Osteocyte (in vitro differentiated cells): ENCODE measurements at regions not wholly inside any gene's neighbourhood (a gene's known extent, or its start where the extent isn't known, plus 50 kb on each side); places are given as distances from the start of the nearest gene placed in this dataset.

Source experiments
- DNase-seq: peaks from one replicate; pipeline ENCODE4 v3.0.0; 2021; ENCODE audit warnings: mixed read lengths; ENCODE audit not compliant: unreplicated experiment; ENCODE audit errors: extremely low spot score
- H3K27ac Mint-ChIP-seq: one replicate; pipeline ENCODE4 v1.8.0; 2021; ENCODE audit warnings: mild to moderate bottlenecking, mixed read lengths; ENCODE audit not compliant: unreplicated experiment
- H3K27me3 Mint-ChIP-seq: one replicate; pipeline ENCODE4 v1.8.0; 2021; ENCODE audit warnings: mixed read lengths; ENCODE audit not compliant: unreplicated experiment
- H3K36me3 Mint-ChIP-seq: one replicate; pipeline ENCODE4 v1.8.0; 2021; ENCODE audit warnings: mixed read lengths; ENCODE audit not compliant: unreplicated experiment
- H3K4me1 Mint-ChIP-seq: one replicate; pipeline ENCODE4 v1.8.0; 2021; ENCODE audit warnings: mixed read lengths; ENCODE audit not compliant: unreplicated experiment
- H3K4me3 Mint-ChIP-seq: one replicate; pipeline ENCODE4 v1.8.0; 2021; ENCODE audit warnings: mild to moderate bottlenecking, moderate library complexity, mixed read lengths; ENCODE audit not compliant: unreplicated experiment
- H3K9me3 Mint-ChIP-seq: one replicate; pipeline ENCODE4 v1.8.0; 2021; ENCODE audit warnings: mixed read lengths; ENCODE audit not compliant: unreplicated experiment
- CTCF ChIP-seq: fragments of 200-600 bp; sonication (generic); IDR thresholded peaks from 2 replicates; pipeline ENCODE4 v1.5.0; 2021; ENCODE audit warnings: antibody characterized with exemption, mild to moderate bottlenecking, moderate library complexity

- Mint-ChIP-seq H3K9me3 (peaks cover 14% of the 10 kb centered on the region), H3K36me3 (no peaks in the 10 kb centered on the region), H3K4me3 (no peak overlapping the region), H3K27me3 (no peaks in the 10 kb centered on the region), H3K27ac (no peak overlapping the region), H3K4me1 (peaks cover 20% of the 10 kb centered on the region)
- TF ChIP-seq CTCF = no peak
- DNase-seq = no peak
Measured at GRCh38 chr2:12223732-12224131, 477.3 kb downstream of the LPIN1 start.

GRCh38 chr2:12226653-12227052, 480.2 kb downstream of the LPIN1 start:
- Mint-ChIP-seq H3K27ac (no peak overlapping the region), H3K36me3 (no peaks in the 10 kb centered on the region), H3K4me3 (no peak overlapping the region), H3K27me3 (no peaks in the 10 kb centered on the region), H3K4me1 (peaks cover 18% of the 10 kb centered on the region), H3K9me3 (peaks cover 6% of the 10 kb centered on the region)
- TF ChIP-seq CTCF = no peak
- DNase-seq = no peak

- H3K4me1 Mint-ChIP-seq = peaks cover 12% of the 10 kb centered on the region
- H3K27me3 Mint-ChIP-seq = no peaks in the 10 kb centered on the region
- H3K36me3 Mint-ChIP-seq = no peaks in the 10 kb centered on the region
- no peak for DNase-seq
- H3K4me3 Mint-ChIP-seq = no peak overlapping the region
- peaks cover 1% of the 10 kb centered on the region for H3K9me3 Mint-ChIP-seq
- peak; percentile 19 for TF ChIP-seq CTCF
- H3K27ac Mint-ChIP-seq = peak overlapping the region; percentile 88
Measured at GRCh38 chr2:12227941-12228608, 481.6 kb downstream of the LPIN1 start.

DNA sequence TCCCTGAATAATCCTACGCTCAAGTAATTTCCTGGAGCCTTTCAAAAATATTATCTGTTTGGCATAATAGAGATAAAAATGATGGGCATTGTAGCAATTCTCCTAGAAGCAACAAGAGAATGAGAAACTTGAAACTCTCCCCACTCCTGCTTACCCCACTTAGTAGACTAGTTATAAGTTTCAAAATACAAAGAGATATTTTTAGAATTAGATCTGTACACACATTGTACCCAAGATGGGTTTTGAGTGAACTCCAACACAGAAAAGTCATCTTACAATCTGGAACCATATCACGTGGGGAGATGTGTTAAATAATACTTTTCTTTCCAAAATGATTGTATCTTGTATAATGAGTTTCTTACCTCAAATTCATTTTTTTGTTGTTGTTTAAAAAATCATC, 484.9 kb downstream of the LPIN1 start:
- Mint-ChIP-seq H3K4me1 (peaks cover 15% of the 10 kb centered on the region), H3K27ac (no peak overlapping the region), H3K4me3 (no peak overlapping the region), H3K27me3 (no peaks in the 10 kb centered on the region), H3K36me3 (no peaks in the 10 kb centered on the region), H3K9me3 (no peaks in the 10 kb centered on the region)
- no peak for DNase-seq
- TF ChIP-seq CTCF = no peak

- Mint-ChIP-seq H3K27me3 (no peaks in the 10 kb centered on the region), H3K36me3 (no peaks in the 10 kb centered on the region), H3K27ac (no peak overlapping the region), H3K9me3 (no peaks in the 10 kb centered on the region), H3K4me3 (no peak overlapping the region), H3K4me1 (peaks cover 16% of the 10 kb centered on the region)
- TF ChIP-seq CTCF = no peak
- no peak for DNase-seq
Measured at GRCh38 chr2:12232876-12233275, 483.9 kb upstream of the TRIB2 start.
